HG02884 (cell line): ENCODE measurements at regions not wholly inside any gene's neighbourhood (a gene's known extent, or its start where the extent isn't known, plus 50 kb on each side); places are given as distances from the start of the nearest gene placed in this dataset.
"Not testable (repeated sequence)": the region's sequence is repeated elsewhere in the genome, so short reads cannot be mapped to it uniquely, and the experiment has no call there.

Experiments
- ATAC-seq: cut with Tn5 transposase; IDR thresholded peaks from one replicate; pipeline ENCODE4 v1.9.1; 2021; ENCODE audit warnings: mild to moderate bottlenecking, moderate library complexity; ENCODE audit not compliant: unreplicated experiment

GRCh38 chr1:82807563-82807962, 1006.8 kb downstream of the ADGRL2 start:
- no peak for ATAC-seq

- ATAC-seq: no peak
Observed at GRCh38 chr1:82806133-82806532, 1005.4 kb downstream of the ADGRL2 start.

- ATAC-seq: no peak
Observed at GRCh38 chr1:82801176-82801575, 1000.4 kb downstream of the ADGRL2 start.

DNA sequence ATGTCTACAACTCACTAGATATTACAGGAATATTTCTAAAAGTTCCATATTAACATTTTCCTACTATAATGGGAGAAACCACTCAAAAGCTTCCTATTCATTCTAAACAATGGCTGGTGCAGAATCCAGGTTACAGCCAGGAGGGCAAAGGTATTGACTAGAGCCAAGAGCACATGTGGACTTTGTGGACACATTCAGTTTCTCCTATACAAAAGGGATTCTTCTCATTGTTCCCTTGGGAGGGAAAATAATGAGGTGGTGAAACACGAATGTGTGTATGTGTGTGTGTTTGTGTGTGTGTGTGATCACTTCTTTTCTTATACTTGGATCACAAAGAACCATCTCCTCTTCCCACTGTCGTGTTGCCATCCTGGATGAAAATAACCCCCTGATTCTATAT, 1000.0 kb downstream of the ADGRL2 start:
- no peak for ATAC-seq

DNA sequence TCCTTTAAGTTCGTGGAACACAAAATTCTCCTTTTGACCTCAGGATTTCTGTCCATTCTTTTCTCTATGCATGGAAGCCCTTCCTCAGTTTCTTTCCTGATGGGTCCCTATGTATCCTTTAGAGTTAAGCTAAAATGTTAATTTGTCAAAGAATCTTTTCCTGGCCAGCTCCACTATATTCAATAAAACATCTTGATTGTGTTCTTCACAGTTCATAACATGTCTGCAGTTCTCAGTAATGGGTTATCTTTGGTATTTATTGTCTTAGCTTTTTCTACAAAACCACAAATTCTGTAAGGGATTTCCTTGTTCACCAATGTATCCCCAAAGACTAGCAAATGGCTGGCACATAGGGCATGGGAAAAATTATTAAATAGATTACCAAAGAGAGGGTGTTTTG, 998.5 kb downstream of the ADGRL2 start:
- ATAC-seq: no peak

DNA sequence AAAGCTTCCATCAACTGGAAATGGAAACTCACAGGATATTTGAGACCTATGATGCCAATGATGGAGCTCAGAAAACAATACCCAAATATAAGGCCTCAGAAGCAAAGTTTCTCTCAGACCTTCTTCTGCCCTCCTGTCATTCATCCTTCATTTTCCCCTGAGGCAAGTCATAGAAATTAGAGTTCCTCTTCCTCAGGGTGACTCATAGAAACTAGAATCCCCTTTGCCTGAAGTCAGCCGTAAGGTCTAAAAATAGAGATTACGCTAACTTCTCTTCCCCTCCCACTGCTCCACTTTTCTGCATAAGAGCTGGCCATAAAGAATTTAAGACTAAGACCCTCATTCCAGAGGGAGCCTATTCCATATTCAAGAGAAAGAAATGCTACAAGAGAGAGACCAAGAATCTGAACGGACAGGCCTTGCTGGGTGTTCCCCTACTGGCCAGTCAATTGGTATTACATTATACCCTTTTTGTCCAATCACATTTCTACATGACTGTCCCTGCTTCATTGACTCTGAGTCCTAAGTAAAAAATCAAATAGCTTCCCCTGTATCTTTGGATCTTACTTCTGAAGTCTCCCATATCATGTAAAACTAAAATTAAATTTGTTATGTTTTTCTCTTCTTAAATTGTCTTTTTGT, 994.9 kb downstream of the ADGRL2 start:
- peak; percentile 44 for ATAC-seq

DNA sequence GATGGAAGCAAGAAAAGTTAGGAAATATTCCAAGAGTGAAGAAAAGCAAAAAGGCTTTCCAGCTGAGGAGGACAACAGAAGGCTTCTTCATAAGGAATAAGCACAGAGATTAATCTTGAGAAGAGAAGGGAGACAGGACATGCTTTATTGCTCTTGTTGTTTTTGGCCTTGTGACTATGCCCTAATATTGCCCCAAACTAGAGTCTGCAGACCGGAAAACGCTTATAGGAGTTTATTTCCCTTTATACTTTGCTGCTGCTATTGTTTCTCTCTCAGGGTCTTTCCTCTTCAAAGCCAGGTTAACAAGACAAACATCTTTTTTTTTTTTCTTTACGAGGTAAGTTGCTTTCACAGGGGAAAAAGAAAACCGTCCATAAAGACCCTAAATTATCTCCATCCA, 991.4 kb downstream of the ADGRL2 start:
- ATAC-seq: no peak

GRCh38 chr1:82790556-82790955, 989.8 kb downstream of the ADGRL2 start:
- ATAC-seq: no peak

DNA sequence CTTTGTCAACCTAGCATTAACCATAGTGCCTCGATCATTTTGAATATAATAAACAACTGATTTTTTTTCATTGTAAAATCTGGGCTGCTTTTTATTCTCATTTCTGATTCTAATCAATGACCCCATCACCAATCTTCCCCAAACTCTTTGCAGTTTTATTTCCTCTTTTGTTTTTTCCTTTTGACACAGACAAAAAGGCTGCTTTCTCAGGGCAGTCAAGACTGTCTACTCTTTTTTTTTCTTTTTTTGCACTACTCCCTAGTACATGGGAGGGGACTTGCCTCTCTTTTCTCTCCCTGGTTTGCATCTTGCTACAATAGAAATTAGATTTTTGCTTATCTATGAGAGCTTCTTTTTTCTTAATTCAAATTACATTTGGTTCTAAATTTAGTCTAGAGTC, 987.9 kb downstream of the ADGRL2 start:
- no peak for ATAC-seq

DNA sequence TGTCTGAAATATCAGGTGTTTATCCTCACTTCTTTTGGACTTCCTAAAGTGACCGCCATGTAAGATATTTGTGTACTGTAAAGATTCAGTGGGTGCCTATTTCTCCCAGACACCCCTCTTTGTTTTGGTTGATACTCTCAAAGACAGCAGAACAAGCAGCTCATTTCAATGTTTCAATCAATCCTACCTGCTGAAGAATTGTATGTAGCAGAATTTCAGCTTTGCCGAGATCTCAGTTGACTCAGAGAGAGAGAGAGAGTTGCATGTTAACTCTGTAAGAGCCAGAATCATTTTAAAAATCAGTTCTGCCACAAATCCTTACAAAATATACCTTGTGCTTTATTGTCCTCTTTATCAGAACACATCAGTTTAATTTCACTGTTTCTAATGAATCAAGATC, 987.3 kb downstream of the ADGRL2 start:
- ATAC-seq: no peak

DNA sequence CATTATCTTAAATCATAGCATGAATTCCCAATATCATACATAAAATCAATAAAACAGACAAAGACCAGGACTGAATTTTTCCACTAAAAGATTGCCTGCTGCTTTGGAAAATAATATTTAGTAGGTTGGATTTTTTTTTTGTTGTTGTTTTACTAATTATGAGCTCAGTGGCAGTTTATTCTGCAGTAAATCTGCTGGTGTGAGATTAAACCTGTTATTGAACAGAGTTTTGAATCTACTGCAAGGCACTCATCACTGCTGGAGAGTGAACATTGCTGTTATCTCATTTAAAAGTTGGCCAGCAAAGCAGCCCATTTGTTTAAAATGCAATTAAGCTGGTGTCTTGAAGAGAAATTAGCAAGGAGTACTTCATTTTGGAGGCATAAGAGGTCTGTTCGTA, 986.1 kb downstream of the ADGRL2 start:
- ATAC-seq: no peak

- ATAC-seq: no peak
Observed at GRCh38 chr1:82785268-82785790, 984.6 kb downstream of the ADGRL2 start.

- ATAC-seq: no peak
Observed at GRCh38 chr1:82783044-82783443, 982.3 kb downstream of the ADGRL2 start.

GRCh38 chr1:82782599-82782998, 981.9 kb downstream of the ADGRL2 start:
- no peak for ATAC-seq

GRCh38 chr1:82778612-82779011, 977.9 kb downstream of the ADGRL2 start:
- no peak for ATAC-seq

- no peak for ATAC-seq
Observed at GRCh38 chr1:82777240-82777639, 976.5 kb downstream of the ADGRL2 start.

DNA sequence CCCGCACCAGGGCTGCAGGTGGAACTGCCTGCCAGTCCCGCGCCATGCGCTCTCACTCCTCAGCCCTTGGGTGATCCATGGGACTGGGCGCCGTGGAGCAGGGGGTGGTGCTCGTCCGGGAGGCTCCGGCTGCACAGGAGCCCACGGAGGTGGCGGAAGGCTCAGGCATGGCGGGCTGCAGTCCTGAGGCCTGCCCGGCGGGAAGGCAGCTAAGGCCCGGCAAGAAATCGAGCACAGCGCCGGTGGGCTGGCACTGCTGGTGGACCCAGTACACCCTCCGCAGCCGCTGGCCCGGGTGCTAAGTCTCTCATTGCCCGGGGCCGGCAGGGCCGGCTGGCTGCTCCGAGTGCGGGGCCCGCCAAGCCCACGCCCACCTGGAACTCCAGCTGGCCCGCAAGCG, 976.0 kb downstream of the ADGRL2 start:
- ATAC-seq: not testable (repeated sequence)

DNA sequence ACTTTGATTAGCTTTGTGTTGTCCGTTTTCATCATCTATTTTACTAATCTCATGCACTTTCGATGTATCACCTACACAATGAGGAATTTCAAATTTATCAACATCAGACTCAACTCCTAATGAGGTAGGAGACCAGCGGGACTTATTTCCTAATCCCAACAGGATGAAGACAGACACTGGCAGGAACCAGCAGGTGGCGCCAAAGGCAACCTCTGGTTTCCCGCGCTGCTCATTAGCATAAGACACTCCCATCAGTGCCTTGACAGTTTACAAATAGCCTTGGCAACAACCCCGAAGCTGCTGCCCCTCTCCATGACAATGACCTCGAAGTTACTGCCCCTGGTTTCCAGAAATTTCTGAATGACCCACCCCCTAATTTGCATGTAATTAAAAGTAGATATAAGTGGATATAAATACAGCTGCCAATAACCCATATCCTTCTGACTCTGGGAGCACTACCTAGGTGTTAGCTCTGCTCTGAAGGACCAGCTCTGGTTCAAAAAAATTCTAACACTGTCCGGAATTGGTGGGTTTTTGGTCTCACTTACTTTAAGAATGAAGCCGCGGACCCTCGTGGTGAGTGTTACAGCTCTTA, 974.8 kb downstream of the ADGRL2 start:
- ATAC-seq: no peak

DNA sequence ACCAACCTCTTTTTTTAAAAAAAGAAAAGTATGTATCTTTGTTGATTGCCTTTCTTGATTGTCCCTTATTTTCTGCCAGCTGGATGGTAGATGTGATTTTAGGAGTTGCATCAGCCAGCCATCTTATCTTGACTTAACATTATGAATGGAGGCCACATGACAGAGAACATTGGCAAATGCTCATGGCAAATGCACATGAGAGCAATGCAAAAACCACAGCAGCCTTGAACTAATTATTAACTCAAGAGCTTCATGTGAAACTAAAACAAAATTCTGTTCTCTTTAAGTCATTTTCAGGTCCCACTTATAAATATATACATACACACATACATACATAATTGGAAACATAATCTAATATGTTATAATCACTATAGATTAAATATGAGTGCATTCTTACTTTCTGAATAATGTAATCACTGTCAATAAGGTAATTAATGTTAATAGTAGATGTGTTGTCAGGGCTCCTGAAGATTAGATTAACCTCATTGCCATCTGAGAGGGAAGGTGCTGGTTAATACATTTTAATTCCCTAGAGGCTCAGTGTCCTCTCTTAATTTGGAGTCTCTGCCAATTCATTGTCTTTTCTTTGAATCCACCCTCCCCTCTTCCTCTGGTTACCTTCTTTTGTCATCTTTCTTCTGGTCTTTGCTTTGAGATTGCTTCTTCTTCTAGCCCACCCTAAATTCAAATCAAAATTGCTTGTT, 962.2 kb downstream of the ADGRL2 start:
- no peak for ATAC-seq

- ATAC-seq: no peak
Observed at GRCh38 chr1:82759035-82759434, 958.3 kb downstream of the ADGRL2 start.

- no peak for ATAC-seq
Observed at GRCh38 chr1:82755671-82756070, 954.9 kb downstream of the ADGRL2 start.

DNA sequence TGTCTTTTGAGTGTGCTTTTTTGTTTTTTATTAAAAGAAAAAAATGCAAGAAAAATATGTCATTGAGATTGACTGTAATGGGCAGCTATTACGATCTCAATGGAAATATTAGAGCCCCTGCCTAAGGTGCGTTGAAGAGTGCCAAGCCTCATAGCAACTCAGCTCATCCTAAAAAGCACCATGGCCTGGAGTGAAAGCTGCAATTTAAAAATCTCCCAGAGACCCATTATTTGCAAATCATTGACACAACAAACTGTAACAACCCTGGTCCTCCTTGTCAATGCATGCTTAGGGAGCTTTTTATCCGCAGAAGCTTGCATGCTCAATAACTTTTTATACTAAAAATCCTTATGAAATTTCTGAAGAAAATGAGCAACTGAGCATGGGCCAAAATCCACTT, 954.5 kb downstream of the ADGRL2 start:
- ATAC-seq: no peak
